CD1c-positive myeloid dendritic cell (primary cell): ENCODE measurements at regions not wholly inside any gene's neighbourhood (a gene's known extent, or its start where the extent isn't known, plus 50 kb on each side); places are given as distances from the start of the nearest gene placed in this dataset.

Source experiments
- DNase-seq: peaks from one replicate; pipeline ENCODE4 v3.0.0-alpha.2; 2016; ENCODE audit errors: extremely low spot score

DNA sequence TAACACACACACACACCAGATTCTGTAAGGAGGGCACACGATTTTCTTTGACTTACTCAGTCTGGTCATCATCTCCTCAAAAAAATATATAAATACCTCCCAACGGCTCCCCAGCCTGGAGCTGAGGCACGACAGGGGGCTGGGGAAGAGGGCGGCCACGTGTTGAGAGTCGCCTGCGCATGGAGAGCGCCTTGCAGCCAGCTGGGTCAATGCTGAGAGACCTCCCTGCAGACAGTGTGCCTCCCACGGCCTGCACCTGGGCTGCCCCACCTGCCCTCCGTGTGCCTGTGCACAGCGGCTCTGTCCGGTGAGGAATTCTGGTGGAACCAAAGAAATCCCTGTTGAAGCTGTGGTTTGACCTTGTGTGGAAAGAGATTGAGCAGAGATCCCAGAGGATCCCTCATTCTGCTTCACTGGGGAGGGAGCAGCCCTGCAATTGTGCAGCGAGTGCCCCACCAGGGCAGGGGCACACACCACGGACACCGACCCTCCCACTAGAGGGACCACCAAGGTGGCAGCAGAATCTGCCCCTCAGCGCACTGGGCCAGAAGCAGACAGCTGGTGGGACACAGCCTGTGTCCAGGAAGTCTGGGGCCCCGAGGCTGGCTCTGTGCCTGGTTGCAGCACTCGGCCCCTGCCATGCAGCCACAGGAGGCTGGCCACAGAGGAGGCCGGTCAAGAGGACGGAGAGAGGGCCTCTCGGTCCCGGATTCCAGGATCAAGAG, 150.5 kb upstream of the PPP2R2D start:
- DNase-seq, result no peak

DNA sequence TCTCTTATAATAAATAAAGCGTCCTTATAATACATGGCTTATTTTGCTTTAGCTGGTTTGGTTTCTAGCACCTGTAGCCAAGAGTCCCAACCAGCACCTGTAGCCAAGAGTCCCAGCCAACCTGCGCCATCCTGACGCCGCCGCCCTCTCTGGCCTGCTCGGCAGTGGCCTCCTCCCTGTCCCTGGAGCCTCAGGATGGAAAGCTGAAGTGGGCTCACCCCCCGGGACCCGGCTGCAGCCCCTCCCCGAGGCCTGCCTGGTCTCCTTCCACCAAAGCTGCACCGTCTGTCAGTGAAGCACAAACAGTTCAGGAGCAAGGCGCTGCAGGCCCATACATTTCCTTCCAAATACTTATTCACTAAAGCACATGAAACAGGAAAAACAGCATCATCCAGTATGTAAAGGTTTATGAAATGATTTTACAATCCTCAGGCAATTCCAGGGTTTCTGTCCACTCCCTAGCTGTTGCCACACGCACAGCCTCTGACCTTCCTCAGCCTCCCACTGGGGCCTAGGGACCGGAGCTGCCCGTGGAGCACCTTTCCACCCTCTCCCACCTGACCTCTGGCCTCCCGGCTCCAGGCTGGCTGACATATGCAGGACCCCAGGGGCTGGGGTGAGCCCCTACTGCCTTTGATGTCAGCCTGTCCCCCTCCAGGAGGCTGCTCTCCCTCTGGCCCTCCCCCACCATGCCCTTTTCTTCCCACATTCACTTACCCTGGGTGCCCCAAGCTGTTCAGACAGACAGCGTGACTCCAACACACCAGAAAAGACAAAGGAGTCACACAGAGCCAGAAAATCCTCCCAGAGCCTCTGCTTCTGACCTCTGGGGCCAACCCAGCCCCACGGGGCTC, 149.6 kb upstream of the PPP2R2D start:
- DNase-seq, result no peak

DNA sequence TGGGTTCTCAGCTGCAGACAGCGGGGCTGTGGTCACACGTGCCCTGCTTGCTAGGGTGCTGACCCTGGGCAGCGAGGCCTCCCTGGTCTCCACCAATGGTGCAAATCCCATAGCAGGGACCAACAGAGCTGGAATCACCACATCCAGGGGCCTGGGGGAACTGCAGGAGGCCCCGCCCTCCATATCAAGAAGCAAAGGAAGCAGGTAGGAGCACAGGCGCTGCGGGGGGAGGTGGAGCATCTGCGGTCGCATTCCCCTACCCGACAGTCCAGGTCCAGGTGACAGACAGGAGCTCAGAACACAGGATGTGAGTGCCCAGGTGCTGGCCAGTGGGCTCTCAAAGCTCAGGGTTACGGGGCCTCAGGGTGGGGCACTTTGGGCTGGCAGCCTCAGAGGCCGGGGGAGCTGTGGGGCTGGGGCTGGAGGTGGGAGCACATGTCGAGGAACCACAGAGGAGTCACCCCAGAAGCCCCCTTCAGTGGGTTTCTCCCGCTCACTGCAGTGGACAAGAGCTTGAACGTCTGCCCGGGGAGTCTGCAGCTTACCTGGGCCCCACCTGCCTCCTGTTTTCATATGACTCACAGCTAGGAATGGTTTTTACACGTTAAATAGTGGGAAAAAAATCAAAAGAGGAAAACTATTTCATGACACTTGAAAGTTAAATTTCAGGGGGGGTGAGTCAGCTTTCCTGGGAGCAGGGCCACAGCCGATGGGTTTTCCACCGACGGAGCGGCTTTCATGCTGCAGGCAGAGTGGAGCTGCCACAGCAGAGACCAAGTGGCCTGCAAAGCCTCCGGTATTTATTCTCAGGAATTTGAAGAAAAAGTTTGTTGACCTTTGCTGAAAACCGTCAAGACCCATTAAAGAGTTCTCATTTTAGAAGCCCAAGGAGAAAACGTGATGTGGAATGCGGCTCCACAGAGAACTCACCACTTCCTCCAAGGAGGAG, 148.7 kb upstream of the PPP2R2D start:
- no peak for DNase-seq

DNA sequence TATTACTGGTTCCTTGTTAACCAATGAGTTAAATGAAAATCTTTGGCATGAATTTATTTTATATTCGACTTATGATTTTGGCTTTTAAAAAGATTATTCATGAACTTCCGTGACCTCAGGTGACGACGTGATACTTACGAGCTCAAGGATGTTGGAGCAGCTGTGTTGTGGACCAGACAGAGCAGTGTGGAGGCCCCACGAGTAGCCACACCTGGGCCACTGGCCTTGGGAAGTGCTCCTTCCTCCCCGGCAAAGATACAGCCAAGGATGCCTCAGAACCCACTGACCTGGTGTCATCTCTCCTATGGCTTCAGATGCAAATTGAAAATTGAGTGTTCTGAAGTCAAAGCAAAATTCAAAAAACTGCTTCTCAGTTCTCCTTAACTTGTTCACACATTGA, 147.5 kb upstream of the PPP2R2D start:
- DNase-seq, result no peak

DNA sequence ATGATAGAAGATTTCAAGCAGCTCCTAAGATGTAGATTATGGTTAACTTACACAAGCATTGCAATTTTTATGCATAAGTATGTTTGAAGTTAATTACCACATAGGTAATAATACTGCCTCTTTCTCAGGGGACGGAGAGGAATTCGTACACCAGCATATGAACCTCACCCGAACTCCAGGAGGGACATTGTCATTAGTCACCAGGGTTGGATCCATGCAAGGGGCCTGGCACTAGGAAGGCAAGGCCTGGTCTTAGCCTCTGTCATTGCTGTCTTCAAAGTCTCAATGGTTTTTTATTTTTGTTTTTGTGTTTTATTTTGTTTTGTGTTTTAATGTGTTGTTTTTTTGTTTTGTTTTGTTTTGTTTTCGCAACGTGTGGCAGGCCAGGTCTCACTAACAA, 145.6 kb upstream of the PPP2R2D start:
- DNase-seq, result no peak

DNA sequence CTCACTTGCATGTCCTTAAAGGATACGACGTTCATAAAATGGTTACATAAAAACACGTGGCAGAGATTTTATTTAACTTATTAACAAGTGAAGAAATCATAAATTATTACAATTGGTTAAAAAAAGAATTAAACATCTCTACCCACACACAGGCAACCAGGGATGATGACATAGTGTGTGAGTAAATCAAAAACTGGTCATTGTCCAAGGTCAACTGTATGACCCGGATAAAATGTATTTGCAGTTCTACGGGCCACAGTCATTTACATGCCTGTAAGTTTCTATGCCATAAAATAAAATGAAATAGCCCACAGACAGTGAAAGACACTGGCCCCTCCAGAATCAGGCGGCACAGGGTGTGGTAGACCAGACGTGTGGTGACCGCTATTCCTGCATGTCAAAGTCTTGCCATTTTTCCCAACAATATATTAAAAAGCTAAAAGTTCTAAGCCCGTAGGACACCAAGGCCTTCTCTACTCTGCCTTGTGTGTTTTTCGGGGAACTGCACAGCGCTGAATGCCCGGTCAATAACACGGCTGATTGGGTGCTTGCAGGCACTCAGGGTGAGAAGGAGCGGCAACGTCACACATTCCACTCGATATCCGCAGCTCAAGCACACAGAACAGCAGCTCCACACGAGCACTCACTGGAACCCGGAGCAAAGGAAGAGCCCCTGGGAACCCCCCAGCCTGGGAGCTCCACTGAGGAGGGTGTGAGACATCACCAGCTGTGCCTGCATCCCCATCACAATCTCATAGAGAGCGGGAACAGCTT, 143.3 kb upstream of the PPP2R2D start:
- no peak for DNase-seq

DNA sequence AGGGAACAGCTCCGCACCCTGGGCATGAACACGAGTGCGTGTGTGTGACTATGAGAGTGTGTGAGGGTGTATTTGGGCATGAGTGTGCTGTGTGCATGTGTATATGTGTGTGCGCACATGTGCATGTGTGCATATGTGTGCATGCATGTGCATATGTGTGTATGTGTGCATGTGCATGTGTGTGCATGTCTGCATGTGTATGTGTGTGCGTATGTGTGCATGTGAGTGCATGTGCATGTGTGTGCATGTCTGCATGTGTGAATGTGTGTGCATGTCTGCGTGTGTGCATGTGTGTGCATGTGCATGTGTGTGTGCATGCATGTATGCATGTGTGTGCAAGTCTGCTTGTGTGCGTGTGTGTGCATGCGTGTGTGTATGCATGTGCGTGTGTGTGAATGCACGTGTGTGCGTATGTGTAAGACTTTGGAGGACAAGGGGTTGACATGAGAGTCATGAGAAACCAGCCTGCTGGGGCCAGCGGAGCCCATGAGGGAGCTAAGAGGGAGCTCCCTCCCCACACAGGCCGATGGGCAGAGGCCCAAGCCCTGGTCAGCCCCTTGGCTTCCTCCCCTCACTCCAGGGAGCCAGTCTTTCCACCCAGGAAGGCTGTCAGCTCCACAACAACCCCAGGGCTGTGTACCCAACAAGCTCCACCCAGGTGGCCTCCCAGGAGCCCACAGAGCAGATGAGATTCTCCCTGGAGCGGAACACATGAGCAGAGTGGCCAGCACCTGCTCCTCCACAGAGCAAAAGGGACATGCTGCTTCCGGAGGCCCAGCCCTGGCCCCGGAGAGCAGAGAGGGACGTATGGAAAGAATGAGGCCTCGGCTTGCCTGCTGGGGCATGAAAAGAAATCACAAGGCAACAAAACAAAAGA, 142.5 kb upstream of the PPP2R2D start:
- DNase-seq, result no peak

DNA sequence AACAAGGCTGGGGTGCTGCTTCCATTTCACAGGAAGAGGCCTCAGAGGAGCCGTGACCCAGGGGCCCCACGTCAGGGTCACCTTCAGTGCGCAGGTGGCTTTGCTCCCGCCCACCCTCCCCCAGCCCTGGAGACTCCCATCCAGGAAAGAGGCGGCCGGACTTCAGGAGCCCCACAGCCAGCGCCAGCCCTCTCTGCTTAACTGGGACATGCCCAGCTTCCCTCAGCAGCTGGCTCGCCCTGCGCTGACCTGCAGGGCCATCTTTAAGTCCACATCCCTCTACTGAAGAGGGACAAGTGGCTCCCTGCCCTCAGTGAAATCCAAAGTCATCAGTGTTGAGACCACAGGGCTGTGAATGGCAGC, 141.9 kb upstream of the PPP2R2D start:
- DNase-seq, result no peak

DNA sequence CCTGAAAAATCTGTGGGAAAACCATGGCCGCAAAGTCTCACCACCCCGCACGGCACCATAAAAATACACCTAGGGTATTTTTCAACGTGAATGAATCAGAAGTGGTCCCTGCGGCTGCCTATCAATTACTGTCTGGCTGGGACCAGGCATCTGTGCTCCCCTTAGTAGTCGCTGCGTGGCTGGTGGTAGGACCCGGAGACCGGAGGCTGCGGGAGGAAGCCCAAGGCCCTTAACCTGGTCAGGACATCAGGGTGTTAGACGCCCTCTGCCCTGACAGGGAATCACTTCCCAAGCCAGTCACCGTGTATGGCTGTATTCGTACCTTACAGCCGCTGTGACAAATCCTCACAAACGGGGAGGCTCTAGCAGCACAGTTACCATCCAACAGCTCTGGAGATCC, 141.5 kb upstream of the PPP2R2D start:
- no peak for DNase-seq

DNA sequence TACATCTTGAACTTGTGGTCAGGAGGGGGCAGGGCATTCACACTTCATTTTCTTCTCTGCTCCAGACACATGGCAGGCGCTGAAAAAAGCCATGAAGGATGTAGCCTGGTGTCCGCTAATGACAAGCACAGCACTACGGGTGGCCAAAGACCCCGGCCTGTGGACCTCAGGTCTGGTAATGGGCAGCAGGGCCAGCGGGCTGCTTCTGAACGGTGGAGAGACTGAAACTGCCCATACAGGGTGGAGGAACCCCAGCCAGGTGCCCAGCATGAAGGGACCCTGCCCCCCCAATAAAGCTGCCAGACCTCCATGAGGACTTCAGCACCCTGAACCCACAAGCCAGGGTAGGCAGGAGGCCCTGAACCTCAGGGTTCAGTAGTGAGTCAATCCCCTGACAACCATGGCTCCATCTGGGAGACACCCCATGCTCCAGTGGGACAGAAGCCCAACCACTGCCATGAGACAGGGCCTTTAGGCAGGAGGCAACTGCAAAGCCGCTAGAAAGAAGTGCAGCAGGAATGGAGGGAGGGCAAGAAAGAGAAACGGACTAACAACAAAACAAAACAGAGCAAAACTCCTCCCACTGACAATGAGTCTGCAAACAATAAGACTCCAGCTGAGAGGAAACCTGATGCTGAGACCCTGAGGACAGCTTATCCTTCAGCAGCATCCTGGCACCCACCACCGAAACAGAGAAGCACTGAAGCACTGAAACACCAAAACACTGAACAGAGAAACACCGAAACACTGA, 140.2 kb upstream of the PPP2R2D start:
- DNase-seq, result no peak

DNA sequence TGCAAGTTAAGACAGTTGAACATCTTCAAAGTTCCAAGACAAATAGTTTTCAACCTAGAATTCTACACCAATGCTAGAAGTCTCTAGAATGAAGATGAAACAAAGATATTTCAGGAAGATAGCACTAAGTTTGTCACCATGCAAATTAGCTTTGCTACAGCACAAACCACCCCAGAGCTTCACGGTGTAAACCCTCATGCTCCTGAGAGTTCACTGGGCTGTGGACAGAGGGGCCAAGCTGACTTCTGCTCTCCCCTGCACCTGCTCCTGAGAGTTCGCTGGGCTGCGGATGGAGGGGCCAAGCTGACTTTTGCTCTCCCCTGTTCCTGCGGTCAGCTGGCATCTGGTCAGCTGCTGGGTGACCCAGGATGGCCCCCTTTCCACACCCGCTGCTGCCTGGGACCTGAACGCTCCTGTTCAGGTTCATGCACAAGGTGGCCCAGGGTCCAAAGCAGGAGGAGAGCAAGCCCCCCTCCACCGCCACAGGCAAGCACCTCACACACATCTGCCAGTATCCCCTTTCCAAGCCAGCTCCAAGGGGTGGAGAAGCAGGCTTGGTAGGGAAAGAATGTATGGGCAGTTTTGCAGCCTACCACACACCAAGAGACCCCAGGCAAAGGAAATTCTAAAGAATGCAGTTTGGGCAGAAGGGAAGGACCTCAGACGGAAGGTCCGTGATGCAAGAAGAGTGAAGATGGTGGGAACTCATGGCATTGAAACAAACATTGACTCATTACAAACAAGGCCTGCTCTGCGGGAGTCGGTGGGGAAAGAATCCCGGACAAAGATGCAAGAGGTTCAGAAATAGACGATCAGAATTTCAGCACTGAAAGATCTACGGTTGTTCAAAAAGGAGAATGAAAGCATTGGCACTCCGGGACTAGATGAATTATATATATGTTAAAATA, 137.8 kb upstream of the PPP2R2D start:
- DNase-seq, result no peak

DNA sequence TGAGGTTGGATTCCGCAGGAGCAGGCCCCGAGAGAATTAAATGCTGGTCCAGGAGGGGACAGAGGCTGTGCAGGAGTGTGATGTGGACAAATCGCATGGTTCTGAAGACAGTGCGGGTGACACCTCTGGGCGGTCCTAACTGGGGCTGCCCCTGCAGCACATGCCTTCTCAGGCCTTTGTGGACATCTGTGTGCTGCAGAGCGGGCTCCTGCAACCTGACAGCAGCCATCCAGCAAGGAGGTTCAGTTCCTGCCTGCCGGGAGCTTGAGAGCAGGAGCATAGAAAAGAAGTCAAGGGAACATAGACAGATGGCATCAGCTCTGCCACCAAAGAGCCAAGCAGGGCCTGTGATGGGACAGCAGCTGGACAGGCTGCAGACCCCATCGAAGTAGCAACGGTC, 135.9 kb upstream of the PPP2R2D start:
- no peak for DNase-seq

DNA sequence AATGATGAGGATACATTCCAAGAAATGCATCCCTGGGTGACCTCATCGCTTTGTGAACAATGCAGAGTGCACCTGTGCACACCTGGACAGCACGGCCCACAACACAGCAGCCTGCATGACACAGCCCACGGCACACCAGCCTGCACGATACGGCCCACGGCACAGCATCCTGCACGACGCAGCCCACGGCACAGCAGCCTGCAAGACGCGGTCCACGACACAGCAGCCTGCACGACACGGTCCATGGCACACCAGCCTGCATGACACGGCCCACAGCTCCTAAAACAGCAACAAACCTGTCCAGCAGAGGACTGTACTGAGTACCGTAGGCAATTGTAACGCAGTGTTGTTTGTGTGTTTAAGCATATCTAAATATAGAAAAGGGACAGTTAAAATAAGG, 134.7 kb upstream of the PPP2R2D start:
- no peak for DNase-seq

DNA sequence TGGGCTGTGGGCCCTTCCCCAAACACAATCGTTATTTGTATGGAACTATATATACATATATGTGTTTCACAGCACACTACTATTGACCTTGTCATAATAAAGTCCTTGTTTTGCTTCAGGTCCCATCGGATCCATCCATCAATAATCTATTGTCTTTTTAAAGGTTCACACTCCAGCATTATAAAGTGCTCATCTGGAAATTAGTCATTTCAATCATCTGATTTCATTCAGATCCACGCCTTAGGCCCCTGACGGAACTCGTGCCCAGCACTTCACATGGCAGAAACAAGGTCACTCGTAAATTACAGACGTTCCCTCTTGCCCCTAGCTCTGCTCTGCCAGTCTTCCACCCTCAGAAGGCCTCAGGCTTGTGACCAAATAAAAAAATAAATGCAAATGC, 133.1 kb upstream of the PPP2R2D start:
- DNase-seq, result no peak

DNA sequence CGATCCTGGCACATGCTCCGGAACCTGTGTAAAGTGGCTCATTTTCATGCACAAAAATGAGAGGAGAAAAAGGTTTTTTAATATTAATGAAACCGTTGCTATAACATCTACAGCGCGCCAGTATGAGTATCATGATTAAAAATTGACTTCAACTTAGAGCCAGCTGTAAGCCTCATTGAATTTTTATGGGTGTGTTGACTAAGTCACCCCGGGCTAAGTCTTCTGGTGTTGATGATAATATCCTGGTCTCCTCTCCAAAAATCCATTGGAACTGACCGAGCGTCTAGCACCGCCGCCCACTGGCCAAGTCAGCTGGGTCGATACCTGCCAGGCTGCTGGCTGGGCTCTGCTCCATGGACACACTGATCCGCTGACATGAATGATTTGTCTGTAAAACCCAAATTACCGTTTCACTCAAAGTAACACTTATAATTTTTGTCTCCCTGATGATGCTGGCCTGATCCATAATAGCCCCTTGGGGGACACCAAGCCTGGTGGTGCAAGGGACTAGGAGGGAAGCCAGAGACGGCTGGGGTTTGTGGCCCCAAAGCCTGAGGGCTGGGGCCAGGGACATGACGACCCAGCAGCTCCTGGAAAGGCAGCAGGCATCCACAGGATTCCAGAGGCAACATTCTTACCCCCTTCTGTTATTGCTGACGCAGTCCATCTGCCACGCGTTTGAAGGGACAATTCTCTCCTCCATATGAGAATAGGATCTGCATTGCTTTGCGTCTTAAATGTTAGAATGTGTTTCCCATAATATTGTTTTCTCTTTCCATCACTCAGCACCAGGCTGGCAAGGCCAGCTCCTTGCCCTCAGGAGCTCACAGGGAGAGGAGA, 131.0 kb upstream of the PPP2R2D start:
- no peak for DNase-seq

DNA sequence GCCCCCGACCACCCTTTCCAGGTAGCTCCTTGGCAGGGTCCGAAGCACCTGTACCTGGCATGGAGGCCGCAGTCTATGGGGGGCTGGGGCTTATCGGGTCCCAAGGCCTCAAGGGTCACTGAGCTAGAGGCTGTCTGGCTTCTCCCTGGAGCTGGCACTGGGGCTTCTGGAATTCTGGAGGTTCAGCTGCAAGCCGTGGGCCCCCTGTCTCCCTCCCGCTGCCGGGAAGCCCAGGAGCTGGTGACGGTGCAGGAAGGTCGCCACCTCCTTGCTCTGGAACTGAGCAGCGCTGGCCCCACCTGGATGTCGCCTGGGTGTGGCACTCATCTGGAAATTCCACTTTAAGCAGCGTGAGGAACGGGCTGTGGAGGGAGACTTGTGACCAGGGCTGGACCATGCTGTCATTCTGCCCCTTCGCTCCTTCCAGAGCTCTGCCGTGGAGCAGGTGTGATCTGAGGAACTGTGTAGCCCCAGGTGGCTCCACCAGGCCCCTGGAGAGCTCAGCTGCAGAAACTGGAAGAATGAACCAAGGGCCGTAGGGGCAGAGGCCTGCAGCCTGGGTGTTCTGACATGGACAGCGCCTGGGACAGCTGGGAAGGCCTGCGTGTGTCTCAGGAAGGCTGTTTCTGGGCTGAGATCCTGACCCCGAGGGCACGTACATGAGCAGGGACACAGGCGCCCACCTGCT, 129.7 kb upstream of the PPP2R2D start:
- DNase-seq, result no peak
